ENCODE measurements at regions not wholly inside any gene's neighbourhood (a gene's known extent, or its start where the extent isn't known, plus 50 kb on each side); places are given as distances from the start of the nearest gene placed in this dataset.

DNA sequence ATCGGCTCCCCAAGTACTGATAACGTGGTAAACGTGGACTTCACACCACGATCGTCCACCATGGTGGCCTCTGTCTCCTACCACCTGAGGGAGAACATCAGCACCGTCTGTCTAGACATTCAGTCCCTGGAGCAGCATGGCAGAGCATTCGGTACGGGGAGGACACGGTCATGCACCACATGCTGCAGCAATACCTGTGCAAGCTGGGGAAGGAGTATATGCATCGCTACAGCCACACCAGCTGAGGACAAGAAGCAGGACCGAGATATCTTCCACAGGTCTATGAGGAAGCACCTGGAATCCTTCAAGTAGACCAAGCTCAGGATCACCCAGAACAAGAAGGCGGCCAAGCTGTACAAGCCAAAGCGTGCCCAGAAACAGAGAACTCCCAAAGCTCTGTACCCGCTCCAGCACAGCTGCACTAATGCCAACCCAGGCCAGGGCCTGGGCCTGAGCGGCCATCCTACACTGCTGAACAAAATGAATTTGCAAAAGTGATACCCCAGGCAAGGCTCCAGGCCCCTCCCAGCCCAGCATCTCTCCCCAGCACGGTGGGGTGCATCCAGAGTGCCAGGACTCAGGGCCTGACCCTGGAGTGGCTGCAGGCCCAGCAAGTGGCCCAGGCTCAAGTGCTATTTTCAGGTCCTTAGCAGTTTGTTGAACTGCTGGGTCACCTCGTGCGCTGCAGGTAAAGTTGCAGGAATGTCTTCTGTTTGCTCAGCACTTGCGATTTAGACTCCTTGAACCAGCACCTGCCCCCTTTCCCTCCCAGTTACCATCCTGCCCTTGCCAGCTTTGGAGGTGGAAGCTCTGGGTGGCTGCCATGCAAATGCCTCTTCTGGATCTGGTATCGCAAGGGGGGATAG lies 119.3 kb upstream of the SERPIND1 start:
- DNase-seq, result peak in 1 of 2 experiments; percentile 19

DNA sequence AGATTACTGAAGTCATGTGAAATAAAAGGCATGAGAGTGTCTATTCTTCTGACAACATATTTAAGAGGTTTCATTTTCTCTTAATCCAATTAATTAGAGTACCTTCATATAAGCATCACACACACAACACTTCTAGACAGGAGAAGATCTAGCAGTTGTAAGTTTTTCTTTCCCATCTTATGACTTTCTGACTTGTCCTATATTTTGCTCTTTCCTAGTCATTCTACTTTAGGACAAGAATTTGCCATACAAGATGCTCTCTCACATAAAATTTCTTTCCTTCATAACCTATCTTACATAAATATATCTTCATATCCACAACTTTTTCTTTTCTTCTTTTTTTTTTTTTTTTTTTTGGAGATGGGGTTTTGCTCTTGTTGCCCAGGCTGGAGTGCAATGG lies 118.3 kb upstream of the SERPIND1 start:
- no peak for DNase-seq

DNA sequence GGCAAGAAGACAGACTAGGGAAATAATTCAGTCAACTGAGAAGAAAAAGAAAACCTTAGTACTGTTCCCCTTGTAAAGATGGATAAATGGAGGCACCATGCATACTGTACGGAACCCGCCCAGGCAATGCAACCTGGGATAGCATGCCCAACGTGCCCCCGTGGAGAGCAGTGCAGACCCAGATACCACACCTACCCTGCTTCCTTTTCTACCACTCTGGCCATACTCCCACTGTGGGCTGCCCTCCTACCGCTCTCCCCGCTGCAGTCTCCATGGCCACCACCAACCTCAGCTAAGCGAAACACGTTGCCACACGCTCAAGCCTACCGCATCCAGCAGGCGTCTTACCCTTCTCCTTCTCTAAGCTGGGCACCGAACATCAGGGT lies 117.4 kb upstream of the SERPIND1 start:
- DNase-seq, result no peak

DNA sequence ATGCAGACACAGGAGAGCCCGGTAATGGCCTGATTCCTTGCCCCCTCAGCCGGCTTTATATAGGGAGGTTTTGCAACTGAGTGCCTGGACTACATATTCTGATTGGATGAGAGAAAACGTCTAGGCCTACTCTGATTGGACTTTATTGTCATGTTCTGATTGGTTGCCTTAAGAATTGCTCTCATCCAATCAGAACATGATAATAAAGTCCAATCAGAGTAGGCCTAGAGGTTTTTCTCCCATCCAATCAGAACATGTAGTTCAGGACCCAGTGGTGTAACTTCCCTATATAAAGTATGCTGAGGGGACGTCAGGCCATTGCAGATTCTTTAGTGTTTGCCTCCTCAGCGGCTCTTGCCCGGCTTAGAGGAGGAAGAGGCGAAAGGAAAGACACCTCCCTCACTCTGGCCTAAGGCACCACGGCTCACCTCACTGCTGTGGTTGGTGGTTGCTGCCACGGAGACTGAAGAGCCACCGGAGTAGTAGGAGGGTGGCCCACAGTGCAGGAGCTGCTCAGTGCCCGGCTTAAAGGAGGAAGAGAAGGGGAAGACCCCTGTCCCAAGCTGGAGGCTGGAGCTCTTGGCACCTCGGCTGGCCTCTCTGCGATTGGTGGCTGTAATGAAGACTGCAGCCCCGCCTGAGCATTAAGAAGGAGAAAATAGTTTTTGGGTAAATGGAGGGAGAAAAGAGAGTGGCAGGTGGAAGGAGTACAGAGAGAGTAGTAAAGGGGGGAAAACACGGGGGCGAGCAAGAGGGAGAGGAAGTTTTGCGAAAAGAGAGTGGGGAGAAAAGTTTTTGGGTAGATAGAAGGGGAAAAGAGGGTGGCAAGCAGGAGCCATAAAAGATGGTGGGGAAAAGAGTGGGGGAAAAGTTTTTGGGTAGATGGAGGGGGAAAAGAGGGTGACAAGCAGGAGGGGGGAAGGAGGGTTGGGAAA lies 116.7 kb upstream of the SERPIND1 start:
- DNase-seq, result no peak
